Head of caudate nucleus (tissue), 42 donors: ENCODE measurements at regions not wholly inside any gene's neighbourhood (a gene's known extent, or its start where the extent isn't known, plus 50 kb on each side); places are given as distances from the start of the nearest gene placed in this dataset.
A peak's percentile ranks its signal among the peaks of the same experiment; 100 is the strongest.

ENCODE experiments used
- DNase-seq, 42 donors: peaks; one replicate each; pipeline versions ENCODE4 v3.0.0 to v3.0.0-alpha.2; 2020 to 2021; ENCODE audit warnings: mixed read lengths in 7 of 42
- intact Hi-C: fragments of 100-400 bp; cut with DNase I; formaldehyde crosslinking; loops from one replicate; pipeline ENCODE4 v1.15.0; 2022

- intact Hi-C loops, result loop anchor here (10.0 kb wide), 1 partner anchor 62 kb away; no protein-coding TSS in a partner anchor
- no peak for DNase-seq
Observed at GRCh38 chr16:85162478-85163277, 50.4 kb upstream of the CIBAR2 start.

GRCh38 chr16:85163278-85164112 is 51.2 kb upstream of the CIBAR2 start:
- intact Hi-C loops, result loop anchor here (10.0 kb wide), 1 partner anchor 61 kb away; no protein-coding TSS in a partner anchor
- DNase-seq, result no peak

GRCh38 chr16:85164431-85164830 is 52.2 kb upstream of the CIBAR2 start:
- DNase-seq, result no peak
- intact Hi-C loops, result loop anchor here (10.0 kb wide), 1 partner anchor 60 kb away; no protein-coding TSS in a partner anchor

DNA sequence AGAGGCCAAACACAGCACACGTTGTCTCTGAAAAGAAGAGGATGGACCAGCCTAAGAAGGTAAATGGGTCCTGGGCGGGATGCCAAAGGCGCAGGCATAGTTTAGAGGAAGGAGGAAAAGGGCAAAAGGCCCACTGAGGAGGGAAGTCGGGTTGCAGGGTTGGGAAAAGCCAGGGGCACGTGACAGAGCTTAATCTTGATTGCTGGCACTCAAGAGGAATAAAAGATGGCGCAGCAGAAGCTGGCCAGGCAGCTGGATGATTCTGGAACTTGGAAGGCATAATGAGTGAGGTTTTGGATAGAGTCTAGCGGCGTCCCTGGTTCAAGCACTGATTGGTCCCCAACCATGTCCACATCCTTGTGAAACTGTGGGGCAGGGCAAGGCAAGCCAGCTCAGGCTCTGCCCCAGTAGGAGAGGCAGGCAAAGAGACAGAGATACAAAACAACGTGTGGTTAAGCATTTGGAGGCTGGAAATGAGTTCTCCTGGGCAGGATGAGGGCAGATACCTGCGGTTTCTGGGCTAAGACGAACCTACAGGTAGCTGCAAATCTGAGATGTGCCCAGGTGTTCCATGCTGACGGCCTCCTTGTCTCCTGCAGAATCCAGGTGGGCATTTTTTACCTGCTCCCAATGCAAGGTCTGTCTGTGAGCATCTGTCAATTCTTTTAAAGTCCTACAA is 52.7 kb upstream of the CIBAR2 start:
- no peak for DNase-seq
- intact Hi-C loops, result loop anchor here (10.0 kb wide), 1 partner anchor 60 kb away; no protein-coding TSS in a partner anchor

GRCh38 chr16:85165781-85166180 is 53.5 kb upstream of the CIBAR2 start:
- DNase-seq, result no peak
- intact Hi-C loops, result loop anchor here (10.0 kb wide), 1 partner anchor 59 kb away; no protein-coding TSS in a partner anchor

DNA sequence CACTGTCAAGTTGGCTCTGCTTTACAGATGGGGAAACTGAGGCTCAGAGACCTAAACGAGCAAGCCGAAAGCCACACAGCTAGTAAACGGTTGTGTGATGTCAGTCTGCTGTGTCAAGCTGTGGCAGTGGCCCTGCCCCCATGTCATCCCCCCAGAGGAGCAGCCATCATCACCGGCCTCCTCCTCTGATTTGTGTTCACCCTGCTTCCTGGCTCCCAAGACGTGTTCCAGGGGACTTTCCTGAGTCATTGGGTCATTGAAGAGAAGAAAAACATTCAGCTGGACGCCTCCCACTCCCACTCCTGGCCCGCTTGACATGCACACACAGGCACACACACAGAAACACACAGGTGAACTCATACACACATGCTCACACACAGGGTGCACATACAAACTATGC is 54.0 kb upstream of the CIBAR2 start:
- DNase-seq, result no peak
- intact Hi-C loops, result loop anchor here (10.0 kb wide), 1 partner anchor 59 kb away; no protein-coding TSS in a partner anchor

GRCh38 chr16:85166699-85167588 is 54.7 kb upstream of the CIBAR2 start:
- DNase-seq, result no peak
- intact Hi-C loops, result loop anchor here (10.0 kb wide), 1 partner anchor 58 kb away; no protein-coding TSS in a partner anchor

DNA sequence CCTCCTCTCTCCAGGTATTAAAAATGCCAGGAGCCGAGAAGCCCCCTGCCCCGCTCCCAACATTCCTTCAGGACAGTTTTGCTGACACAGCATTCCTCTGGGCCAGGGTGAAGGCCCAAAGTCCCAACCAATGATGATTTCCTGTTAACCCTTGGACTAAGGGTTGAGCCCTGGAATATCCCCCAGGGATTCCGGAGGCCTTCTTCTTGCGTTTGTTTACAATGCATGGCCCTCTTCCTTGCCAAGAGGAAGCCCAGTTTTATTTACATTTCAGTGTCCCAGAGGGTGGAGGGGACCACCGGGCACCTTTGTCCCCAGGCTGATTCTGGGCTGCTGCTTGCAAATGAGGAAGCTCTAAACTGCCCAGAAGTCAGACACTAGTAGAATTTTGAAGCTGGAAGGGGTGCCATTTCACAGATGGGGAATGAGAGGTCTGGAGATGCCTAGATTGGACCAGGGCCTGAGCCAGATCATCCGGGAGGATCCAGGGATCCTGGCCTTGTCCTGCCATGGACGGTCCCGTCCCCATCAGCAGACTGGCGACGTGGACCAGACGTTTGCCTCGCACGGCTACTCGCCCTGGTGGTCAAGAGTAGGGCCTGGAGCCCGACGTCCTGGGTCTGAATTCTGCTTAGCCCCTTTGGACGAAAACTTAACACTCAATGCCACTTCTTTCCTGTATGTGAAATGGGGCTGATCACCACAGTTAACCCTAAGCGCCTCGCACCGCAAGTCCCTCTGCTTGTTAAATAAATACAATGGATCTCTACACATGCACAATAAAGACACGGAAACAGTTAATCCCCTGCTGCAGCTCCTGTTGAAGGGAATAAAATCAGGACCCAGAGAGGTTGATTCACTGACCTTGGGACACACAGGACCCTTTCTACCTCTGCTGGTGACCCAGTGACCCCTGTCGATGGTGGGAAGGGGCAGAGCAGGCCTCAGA is 55.6 kb upstream of the CIBAR2 start:
- no peak for DNase-seq
- intact Hi-C loops, result loop anchor here (10.0 kb wide), 1 partner anchor 57 kb away; no protein-coding TSS in a partner anchor

DNA sequence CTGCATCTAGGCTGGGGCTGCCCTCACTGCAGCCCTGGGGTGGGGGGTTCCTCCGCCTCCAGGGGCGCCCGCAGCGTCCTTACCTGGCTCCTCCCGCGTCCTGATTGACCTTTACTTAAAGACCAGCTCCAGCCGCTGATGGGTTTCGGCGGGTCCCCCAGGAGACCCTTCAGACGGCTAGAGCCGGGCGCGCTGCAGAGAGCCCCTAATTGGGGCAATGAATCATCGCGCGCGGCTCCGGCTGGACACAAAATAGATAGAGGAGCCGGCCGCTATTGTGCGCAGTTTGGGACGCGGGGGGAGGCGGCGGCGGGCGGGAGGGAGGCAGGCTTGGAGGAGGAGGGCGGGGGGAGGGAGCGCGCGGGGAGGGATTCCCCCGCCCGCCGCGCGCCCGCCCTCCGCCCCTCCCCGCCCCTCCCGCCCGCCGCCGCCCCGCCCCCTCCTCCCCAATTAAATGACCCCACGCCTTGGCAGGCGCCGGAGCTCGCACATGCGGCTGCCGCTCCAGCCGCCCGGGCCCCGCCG is 56.5 kb upstream of the CIBAR2 start:
- intact Hi-C loops, result loop anchor here (10.0 kb wide), 1 partner anchor 56 kb away; no protein-coding TSS in a partner anchor
- peak in 7 of 42 donors; percentile 20 to 75 (median 25) for DNase-seq

DNA sequence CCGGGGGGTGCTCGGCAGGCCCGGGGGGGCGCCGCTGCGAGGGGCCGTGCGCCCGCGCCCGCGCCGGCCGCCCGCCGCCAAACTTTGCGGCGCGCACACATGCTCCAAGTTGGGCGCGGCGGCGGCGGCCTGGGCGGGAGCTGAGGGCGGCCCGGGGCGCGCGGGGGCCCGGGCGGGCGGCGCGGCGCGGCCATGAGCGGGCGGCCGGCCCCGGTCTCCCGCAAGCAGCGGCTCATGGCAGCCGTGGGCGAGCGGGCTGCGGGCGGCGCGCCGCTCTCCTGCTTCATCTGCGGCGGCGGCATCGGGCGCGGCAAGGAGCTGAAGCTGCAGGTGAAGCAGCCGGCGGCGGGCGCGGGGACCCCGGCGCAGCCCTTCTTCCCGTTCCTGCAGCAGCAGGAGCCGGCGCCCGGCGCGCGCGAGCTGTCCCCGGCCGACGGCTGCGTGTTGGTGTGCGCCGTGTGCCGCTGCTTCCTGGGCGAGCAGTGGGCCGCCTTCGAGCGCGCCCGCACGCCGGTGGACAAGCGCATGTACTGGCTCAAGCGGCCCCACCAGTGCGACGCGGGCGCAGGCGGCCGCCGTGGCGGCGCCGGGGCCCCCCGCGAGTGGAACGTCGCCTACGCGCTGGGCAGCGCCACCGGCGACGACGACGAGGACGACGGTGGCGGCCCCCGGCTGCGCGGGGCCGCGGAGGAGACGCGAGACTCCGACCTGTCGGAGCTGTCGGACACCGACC is 57.2 kb upstream of the CIBAR2 start:
- DNase-seq, result peak in 2 of 42 donors; percentile 32 to 52
- intact Hi-C loops, result loop anchor here (10.0 kb wide), 1 partner anchor 55 kb away; no protein-coding TSS in a partner anchor

- intact Hi-C loops, result no loop called here
- no peak for DNase-seq
Observed at GRCh38 chr16:85170066-85170491, 57.8 kb upstream of the CIBAR2 start.

DNA sequence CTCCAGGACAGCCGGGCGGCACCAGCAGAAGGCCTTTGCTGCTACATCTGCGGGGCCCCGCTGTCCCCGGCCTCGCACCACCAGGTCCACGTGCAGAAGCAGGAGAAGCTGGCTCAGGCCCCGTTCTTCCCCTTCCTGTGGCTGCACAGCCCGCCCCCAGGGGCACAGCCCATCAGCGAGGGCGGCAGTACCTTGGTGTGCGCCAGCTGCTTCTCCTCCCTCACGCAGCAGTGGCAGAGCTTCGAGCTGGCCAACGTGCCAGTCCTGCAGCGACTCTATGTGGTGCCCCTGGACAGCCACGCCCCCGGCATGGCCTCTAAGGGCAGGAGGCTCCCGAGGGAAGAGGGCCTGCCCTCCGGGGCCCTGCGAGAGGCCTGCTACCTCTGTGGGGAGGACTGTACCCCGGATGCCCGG is 58.3 kb upstream of the CIBAR2 start:
- no peak for DNase-seq
- intact Hi-C loops, result no loop called here

GRCh38 chr16:85171004-85171758 is 58.9 kb upstream of the CIBAR2 start:
- intact Hi-C loops, result no loop called here
- DNase-seq, result no peak

DNA sequence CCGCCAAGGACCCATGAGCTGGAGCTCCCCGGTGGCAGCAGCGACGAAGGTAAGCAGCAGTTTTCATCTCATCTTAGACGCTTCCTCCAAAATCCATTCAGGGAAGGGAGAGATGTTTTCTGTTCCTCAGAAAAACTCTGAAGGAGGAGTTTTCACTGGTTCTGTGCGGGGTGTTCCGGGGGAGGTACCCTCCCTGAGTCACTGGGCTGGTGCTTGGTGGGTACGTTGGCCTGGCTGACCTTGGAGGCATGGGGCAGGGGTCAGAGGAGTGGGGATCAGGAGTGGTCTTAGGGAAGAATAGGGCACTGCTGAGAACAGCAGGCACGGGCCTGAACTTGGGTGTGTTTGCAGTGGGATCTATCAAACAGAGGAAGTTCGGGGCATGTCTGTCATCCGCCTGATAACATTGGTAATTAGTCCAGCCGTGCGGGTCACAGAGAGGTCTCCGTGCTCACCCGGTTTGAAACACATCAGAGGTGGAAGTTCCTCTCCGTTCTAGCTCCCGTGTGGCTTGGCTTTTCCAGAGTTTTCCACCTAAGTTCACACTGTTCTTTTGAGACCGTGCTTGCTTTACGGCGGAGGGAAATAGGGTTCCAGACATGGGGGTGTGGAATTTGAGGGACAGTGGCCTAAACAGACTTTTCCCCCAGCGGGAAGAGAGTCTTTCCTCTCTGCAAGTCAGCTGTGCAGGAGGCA is 59.6 kb upstream of the CIBAR2 start:
- intact Hi-C loops, result no loop called here

More for the DNA sequence above, 59.6 kb upstream of the CIBAR2 start:
- DNase-seq, result no peak
